NCI-H128 (cell line): ENCODE measurements at regions not wholly inside any gene's neighbourhood (a gene's known extent, or its start where the extent isn't known, plus 50 kb on each side); places are given as distances from the start of the nearest gene placed in this dataset.
A peak's percentile ranks its signal among the peaks of the same experiment; 100 is the strongest.

Experiments used
- DNase-seq: peaks from one replicate; lab custom pipeline; 2025; ENCODE audit not compliant: unreplicated experiment; lab: John Stamatoyannopoulos, UW

DNA sequence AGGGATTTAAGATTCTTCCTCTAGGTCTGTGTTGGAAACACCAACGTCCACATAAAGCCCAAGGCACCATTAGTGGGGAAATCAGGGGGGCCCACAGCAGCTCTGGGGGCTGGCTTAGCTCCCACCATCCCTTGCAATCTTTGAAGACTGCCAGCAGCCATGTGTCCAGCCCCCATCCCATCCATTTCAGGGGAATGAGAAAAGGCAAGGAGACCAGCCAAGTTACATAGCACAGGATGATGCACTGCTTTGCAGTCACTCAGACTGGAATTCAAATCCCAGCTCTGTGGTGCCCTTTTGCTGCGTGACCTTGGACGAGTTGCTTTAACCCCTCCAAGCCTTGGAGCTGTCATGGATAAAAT lies 108.9 kb upstream of the ZMIZ1 start:
- DNase-seq, result no peak

DNA sequence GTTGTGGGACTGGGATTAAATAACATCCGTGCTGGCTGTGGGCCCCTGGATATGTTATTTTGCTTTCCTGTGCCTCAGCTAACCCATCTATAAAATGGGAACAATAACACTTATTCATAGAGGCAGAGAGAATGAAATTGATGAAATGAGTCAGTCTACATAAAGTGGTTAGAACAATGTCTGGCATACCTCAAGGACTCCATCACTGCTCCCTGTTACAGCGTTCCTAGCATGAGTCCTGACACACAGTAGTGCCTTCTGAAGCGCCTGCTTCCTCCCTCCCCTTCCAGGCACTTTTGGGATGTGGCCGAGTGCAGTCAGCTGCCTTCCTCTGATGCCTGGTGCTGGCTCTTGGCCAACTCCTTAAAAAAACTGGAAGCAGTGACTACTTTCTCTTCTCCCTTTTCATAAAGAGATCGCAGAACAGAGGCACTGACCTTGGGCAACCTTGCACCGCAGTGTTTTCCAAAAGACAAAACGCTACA lies 108.4 kb upstream of the ZMIZ1 start:
- no peak for DNase-seq

GRCh38 chr10:78961760-78962159 lies 107.0 kb upstream of the ZMIZ1 start:
- no peak for DNase-seq

DNA sequence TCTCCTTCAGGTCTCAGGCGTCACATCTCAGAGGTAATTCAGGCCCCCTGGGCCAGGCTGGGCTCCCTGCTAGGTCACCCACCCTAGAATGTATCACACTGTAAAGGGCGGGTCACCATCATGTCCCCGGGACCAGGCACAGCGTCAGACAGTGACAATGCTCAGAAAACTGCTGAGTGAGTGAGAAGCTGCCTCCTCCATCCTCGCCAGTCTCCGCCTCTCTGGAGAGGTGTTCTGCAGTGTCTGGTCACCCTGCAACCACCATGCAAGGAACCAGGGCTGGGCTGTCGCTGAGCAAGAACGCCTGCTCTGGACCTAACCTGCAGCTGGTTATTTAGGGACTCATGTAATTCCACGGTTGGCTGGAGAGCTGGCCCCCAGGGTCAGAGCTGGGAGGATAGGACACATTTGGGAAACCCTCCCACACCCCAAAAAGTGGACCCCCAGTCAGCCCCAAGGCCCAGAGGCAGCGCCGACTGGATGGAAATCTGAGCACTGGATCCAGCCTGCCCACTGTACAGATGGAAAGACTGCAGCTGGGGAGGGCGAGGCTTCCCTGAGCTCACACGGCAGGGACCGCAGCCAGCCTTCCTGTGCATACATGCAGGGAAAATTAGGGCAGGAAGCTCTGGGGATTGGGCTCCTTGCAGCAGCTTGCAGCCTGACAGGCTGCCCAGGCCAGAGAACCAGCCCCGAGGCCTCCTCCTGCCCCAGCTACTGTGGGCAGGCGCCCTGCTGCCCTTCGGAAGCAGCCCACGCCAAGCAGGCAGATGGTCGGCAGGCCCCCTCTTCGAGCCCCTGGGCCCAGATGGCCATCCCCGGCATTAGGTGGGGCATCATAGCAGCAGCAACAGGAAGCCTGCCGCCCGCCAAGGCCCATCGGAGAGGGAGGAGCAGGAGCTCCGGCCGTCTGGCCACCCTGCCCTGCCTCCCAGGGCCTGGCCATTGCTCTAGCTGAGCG lies 105.4 kb upstream of the ZMIZ1 start:
- no peak for DNase-seq

DNA sequence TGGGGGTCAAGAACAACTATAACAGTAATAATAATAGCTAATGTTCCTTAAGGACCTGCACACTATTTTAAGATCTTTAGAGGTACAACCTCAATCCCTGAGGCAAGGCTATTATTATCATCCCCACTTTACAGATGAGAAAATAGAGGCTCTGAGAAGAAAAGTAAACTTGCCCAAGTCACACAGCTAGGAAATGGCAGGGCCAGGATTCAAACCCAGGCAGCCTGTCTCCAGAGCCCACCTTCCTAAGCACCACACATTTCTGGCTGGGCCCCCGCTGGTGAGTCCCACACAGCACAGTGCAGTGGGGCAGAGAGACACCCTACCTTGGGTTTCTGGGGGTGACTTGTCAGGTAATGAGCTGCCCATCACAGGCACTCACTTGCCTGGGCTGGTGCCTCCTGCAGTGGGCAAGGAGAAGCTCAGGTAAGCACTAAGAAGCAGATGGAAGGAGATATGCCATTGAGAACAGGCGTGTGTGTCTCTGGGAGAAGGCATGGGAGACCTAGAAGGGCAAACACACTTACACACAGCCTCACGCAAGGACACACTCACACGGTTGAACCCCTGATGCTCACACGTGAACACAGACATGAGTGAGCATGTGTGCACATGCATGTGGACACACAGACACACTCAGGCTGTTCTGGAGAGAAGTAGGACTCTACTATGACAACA lies 104.4 kb upstream of the ZMIZ1 start:
- no peak for DNase-seq

- no peak for DNase-seq
Measured at GRCh38 chr10:78964952-78965633, 103.7 kb upstream of the ZMIZ1 start.

- no peak for DNase-seq
Measured at GRCh38 chr10:78966182-78966787, 102.5 kb upstream of the ZMIZ1 start.

DNA sequence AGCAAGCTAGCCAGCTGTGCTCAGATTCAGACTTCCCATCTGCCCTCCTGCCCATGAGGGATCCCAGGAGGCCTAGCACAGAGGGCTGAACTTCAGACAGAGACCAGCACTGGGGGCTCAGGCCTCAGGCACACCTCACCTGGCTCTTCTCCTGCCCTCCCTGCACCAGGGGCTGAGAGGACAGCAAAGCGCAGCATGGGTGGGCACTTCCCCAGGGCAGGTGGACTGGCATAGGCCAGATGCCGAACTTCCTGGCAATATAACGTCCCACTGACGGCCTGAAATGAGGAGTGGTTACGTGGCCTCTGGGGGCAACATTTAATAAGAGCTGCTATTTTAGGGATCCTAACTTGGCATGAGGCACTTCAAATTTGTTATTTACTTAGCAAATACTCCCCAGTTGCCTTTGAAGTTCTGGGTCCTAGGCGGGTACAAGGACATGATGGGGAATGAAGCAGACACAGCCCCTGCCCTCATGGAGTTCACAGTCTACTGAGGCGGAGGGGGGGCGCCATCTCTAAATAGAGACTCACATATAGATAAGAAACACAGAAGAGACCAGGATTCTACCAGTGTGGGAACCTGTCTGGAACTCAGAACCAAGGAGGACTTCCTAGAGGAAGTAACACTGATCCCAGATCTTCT lies 101.8 kb upstream of the ZMIZ1 start:
- DNase-seq, result no peak

- DNase-seq, result no peak
Measured at GRCh38 chr10:78968300-78968942, 100.3 kb upstream of the ZMIZ1 start.

DNA sequence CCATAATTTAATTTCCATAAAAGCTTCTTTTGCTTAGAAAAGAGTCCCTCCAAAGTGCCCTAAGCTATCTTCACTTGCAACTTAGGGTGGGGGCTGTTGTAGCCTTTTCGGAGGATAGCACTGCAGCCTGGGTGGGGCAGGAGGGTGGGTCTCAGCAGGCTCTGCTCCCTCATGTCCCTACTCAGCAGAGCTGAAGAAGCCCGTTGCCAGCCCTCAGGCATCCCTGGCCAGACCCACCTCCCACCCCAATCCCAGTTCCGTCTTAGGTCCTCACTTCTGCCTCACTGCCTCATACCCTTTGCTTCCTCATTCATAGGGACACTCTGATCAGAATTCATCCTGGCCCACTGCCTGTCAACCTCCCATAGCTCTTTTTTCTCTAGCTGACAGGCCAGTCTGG lies 99.8 kb upstream of the ZMIZ1 start:
- no peak for DNase-seq

- DNase-seq, result no peak
Measured at GRCh38 chr10:78969719-78970118, 99.0 kb upstream of the ZMIZ1 start.

- no peak for DNase-seq
Measured at GRCh38 chr10:78970261-78970660, 98.5 kb upstream of the ZMIZ1 start.

GRCh38 chr10:78971094-78971682 lies 97.6 kb upstream of the ZMIZ1 start:
- no peak for DNase-seq

- DNase-seq, result no peak
Measured at GRCh38 chr10:78972160-78972946, 96.4 kb upstream of the ZMIZ1 start.

DNA sequence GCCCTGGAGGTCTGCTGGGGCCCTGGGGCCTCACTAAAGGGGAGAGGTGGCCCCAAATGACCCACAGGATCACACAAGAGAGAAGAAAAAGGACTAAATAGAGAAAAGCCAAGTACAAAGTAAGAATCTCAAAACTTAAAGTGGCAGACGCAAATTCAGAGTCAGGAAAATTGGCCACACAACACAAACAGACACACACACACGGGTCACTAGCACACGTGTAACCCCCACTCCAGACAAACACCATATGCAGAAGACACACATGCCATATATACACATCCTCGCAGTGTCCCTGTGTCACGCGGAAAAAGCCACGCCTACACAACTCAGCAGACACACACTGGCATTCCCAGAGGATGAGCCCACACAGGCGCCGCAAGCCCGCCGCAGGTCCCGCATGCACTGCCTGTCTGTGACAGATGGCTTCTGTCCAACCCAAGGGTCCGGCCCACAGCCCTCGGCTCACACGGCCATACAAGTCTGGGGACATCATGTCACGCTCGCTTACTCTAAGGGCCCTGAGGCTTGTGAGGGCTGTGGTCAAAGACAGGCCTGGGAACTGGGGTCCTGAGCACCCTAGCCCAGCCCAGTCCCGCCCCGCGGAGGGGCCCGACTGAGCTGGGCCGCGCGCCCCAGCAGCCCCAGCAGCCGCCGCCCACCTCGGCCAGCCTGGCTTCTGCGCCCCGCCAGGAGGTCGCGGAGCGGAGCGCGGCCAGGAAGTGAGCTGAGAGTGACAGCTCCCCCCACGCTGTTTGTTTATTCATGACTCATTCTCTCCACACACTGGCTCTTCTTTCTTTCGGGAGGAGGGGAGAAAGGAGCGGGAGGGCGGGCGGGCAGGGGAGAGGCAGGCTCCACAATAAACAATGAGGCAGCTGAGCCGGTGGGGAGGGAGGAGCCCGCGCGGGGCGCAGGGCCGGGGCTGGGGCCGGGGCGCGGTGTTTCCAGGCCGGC lies 95.5 kb upstream of the ZMIZ1 start:
- DNase-seq, result peak; percentile 68

GRCh38 chr10:78973901-78974616 lies 94.7 kb upstream of the ZMIZ1 start:
- DNase-seq, result peak; percentile 76

GRCh38 chr10:78974617-78975317 lies 94.0 kb upstream of the ZMIZ1 start:
- no peak for DNase-seq
